Stomach (tissue), 4 donors: ENCODE measurements at regions not wholly inside any gene's neighbourhood (a gene's known extent, or its start where the extent isn't known, plus 50 kb on each side); places are given as distances from the start of the nearest gene placed in this dataset.

Source experiments
- EP300 ChIP-seq: sonication (generic); formaldehyde crosslinking; IDR thresholded peaks from one replicate; pipeline ENCODE4 v1.6.1; 2017; ENCODE audit warnings: antibody characterized with exemption
- POLR2A ChIP-seq, 4 donors: fragments of 450-650 bp; IDR thresholded peaks; one replicate each; pipeline ENCODE4 v1.6.1; 2016; ENCODE audit warnings: antibody characterized with exemption in 4 of 4, control low read depth in 2 of 4, mild to moderate bottlenecking in 1 of 4, moderate library complexity in 1 of 4
- POLR2AphosphoS5 ChIP-seq, 3 donors: sonication (generic); formaldehyde crosslinking; IDR thresholded peaks; one replicate each; pipeline ENCODE4 v1.6.1; 2016; ENCODE audit warnings: antibody characterized with exemption in 3 of 3
- TF ChIP-seq, protein P1 (sequence below), 7 experiments: fragments of 450-650 bp in 4 of 7; fragments of 200-600 bp in 3 of 7; sonication (generic) in 3 of 7; IDR thresholded peaks; one replicate each; pipeline ENCODE4 v1.5.1; 2016 to 2019; ENCODE audit warnings: antibody characterized with exemption in 7 of 7, control low read depth in 2 of 7, mild to moderate bottlenecking in 1 of 7

DNA sequence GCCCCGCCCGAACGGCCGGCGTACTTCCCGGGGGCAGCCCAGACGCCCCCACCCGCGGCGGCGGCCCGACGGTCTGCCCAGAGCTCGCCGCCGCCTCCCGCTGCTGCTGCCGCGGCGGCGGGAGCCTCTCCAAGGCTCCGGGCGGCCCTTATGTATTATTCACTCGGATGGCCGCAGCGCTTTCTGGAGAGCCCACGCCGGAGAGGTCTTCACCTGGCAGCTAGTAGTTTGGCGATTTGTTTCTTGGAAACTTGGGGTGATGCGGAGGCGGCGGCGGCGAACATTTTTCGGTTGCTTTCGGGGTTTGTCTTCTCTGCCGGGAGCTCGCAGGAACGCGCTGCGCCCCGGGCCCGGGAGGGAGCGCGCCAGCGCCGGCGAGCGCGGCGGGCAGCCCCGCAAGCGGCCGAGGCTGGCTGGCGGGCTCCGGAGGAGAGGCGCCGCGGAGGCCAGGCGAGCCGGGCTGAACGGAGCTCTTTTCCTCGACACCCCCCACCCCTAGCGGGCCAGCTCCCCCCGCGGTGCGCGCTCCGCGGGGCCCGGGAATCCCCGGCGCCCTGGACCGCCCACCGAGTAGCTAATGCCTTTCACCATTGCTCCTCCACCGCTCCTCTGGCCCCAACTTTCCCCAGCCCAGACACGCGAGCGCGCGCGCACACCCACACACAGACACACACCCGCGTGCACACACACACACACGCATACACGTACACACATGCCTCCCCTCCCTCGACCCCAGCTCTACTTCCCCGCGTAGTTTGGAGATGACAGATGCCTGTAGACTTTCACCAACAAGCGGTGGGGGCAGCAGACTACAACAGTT lies 113.5 kb downstream of the DHX15 start:
- TF ChIP-seq POLR2A (IDR thresholded peaks at IDR 0.05) (no peak), POLR2AphosphoS5 (IDR thresholded peaks at IDR 0.05) (no peak), EP300 (no peak)
- TF ChIP-seq, protein P1, sequence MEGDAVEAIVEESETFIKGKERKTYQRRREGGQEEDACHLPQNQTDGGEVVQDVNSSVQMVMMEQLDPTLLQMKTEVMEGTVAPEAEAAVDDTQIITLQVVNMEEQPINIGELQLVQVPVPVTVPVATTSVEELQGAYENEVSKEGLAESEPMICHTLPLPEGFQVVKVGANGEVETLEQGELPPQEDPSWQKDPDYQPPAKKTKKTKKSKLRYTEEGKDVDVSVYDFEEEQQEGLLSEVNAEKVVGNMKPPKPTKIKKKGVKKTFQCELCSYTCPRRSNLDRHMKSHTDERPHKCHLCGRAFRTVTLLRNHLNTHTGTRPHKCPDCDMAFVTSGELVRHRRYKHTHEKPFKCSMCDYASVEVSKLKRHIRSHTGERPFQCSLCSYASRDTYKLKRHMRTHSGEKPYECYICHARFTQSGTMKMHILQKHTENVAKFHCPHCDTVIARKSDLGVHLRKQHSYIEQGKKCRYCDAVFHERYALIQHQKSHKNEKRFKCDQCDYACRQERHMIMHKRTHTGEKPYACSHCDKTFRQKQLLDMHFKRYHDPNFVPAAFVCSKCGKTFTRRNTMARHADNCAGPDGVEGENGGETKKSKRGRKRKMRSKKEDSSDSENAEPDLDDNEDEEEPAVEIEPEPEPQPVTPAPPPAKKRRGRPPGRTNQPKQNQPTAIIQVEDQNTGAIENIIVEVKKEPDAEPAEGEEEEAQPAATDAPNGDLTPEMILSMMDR (IDR thresholded peaks at IDR 0.05) = no peak
